ENCODE measurements at regions not wholly inside any gene's neighbourhood (a gene's known extent, or its start where the extent isn't known, plus 50 kb on each side); places are given as distances from the start of the nearest gene placed in this dataset.

GRCh38 chr1:170284512-170284911 is 138.8 kb downstream of the NTMT2 start:
- no peak for TF ChIP-seq CTCF (conservative IDR thresholded peaks at IDR 0.05; ENCODE audit: low read length)
- TF ChIP-seq EZH2phosphoT487 (IDR thresholded peaks at IDR 0.05; ENCODE audit: borderline replicate concordance, low read depth, low read length) = no peak

All from OCI-LY7 (cell line).